Osteocyte (in vitro differentiated cells): ENCODE measurements at regions not wholly inside any gene's neighbourhood (a gene's known extent, or its start where the extent isn't known, plus 50 kb on each side); places are given as distances from the start of the nearest gene placed in this dataset.

Experiments used
- DNase-seq: peaks from one replicate; pipeline ENCODE4 v3.0.0; 2021; ENCODE audit warnings: mixed read lengths; ENCODE audit not compliant: unreplicated experiment; ENCODE audit errors: extremely low spot score
- H3K27ac Mint-ChIP-seq: one replicate; pipeline ENCODE4 v1.8.0; 2021; ENCODE audit warnings: mild to moderate bottlenecking, mixed read lengths; ENCODE audit not compliant: unreplicated experiment
- H3K27me3 Mint-ChIP-seq: one replicate; pipeline ENCODE4 v1.8.0; 2021; ENCODE audit warnings: mixed read lengths; ENCODE audit not compliant: unreplicated experiment
- H3K36me3 Mint-ChIP-seq: one replicate; pipeline ENCODE4 v1.8.0; 2021; ENCODE audit warnings: mixed read lengths; ENCODE audit not compliant: unreplicated experiment
- H3K4me1 Mint-ChIP-seq: one replicate; pipeline ENCODE4 v1.8.0; 2021; ENCODE audit warnings: mixed read lengths; ENCODE audit not compliant: unreplicated experiment
- H3K4me3 Mint-ChIP-seq: one replicate; pipeline ENCODE4 v1.8.0; 2021; ENCODE audit warnings: mild to moderate bottlenecking, moderate library complexity, mixed read lengths; ENCODE audit not compliant: unreplicated experiment
- H3K9me3 Mint-ChIP-seq: one replicate; pipeline ENCODE4 v1.8.0; 2021; ENCODE audit warnings: mixed read lengths; ENCODE audit not compliant: unreplicated experiment
- CTCF ChIP-seq: fragments of 200-600 bp; sonication (generic); IDR thresholded peaks from 2 replicates; pipeline ENCODE4 v1.5.0; 2021; ENCODE audit warnings: antibody characterized with exemption, mild to moderate bottlenecking, moderate library complexity

- peaks cover 80% of the 10 kb centered on the region for H3K4me1 Mint-ChIP-seq
- H3K9me3 Mint-ChIP-seq = no peaks in the 10 kb centered on the region
- no peaks in the 10 kb centered on the region for H3K36me3 Mint-ChIP-seq
- no peak for DNase-seq
- H3K4me3 Mint-ChIP-seq = no peak overlapping the region
- no peaks in the 10 kb centered on the region for H3K27me3 Mint-ChIP-seq
- TF ChIP-seq CTCF = no peak
- H3K27ac Mint-ChIP-seq = peak overlapping the region; percentile 69
These were observed 108.3 kb downstream of the POSTN start for GRCh38 chr13:37490176-37490779.

GRCh38 chr13:37488726-37489125 is 109.8 kb downstream of the POSTN start:
- peaks cover 69% of the 10 kb centered on the region for H3K4me1 Mint-ChIP-seq
- no peak for TF ChIP-seq CTCF
- H3K36me3 Mint-ChIP-seq = no peaks in the 10 kb centered on the region
- H3K27ac Mint-ChIP-seq = peak overlapping the region; percentile 58
- H3K27me3 Mint-ChIP-seq = no peaks in the 10 kb centered on the region
- no peaks in the 10 kb centered on the region for H3K9me3 Mint-ChIP-seq
- no peak overlapping the region for H3K4me3 Mint-ChIP-seq
- no peak for DNase-seq

GRCh38 chr13:37486171-37486681 is 112.3 kb downstream of the POSTN start:
- H3K9me3 Mint-ChIP-seq = no peaks in the 10 kb centered on the region
- no peak overlapping the region for H3K27ac Mint-ChIP-seq
- DNase-seq = no peak
- peaks cover 59% of the 10 kb centered on the region for H3K4me1 Mint-ChIP-seq
- H3K36me3 Mint-ChIP-seq = no peaks in the 10 kb centered on the region
- no peak overlapping the region for H3K4me3 Mint-ChIP-seq
- no peaks in the 10 kb centered on the region for H3K27me3 Mint-ChIP-seq
- TF ChIP-seq CTCF = no peak

- Mint-ChIP-seq H3K36me3 (no peaks in the 10 kb centered on the region), H3K9me3 (no peaks in the 10 kb centered on the region), H3K4me1 (peaks cover 58% of the 10 kb centered on the region), H3K27ac (peak overlapping the region; percentile 8), H3K27me3 (no peaks in the 10 kb centered on the region), H3K4me3 (no peak overlapping the region)
- no peak for DNase-seq
- TF ChIP-seq CTCF = no peak
These were observed 112.8 kb downstream of the POSTN start for GRCh38 chr13:37485756-37486155.

GRCh38 chr13:37484056-37484455 is 114.5 kb downstream of the POSTN start:
- H3K27me3 Mint-ChIP-seq = no peaks in the 10 kb centered on the region
- H3K27ac Mint-ChIP-seq = no peak overlapping the region
- no peak for TF ChIP-seq CTCF
- no peak overlapping the region for H3K4me3 Mint-ChIP-seq
- no peak for DNase-seq
- peaks cover 56% of the 10 kb centered on the region for H3K4me1 Mint-ChIP-seq
- H3K9me3 Mint-ChIP-seq = no peaks in the 10 kb centered on the region
- no peaks in the 10 kb centered on the region for H3K36me3 Mint-ChIP-seq
